K562 (cell line): ENCODE measurements at regions not wholly inside any gene's neighbourhood (a gene's known extent, or its start where the extent isn't known, plus 50 kb on each side); places are given as distances from the start of the nearest gene placed in this dataset.
"Not testable (repeated sequence)": the region's sequence is repeated elsewhere in the genome, so short reads cannot be mapped to it uniquely, and the experiment has no call there.

ENCODE experiments used
- ATAC-seq: fragments of 200-7000 bp; cut with Tn5 transposase; 3 replicates; pipeline ENCODE4 v1.9.1; 2020; ENCODE audit warnings: moderate library complexity
- BruUV-seq: library from RNA; stranded (reverse); fragments of 400-500 nt; replicated peaks from 2 replicates; lab custom pipeline; 2021; lab: Mats Ljungman, UMichigan
- CTCF ChIA-PET: fragments of 300-600 bp; formaldehyde crosslinking; extraction: SDS; loops from one replicate; lab custom pipeline; 2021; ENCODE audit warnings: low intra/inter-chr PET ratio; lab: Yijun Ruan, JAX
- POLR2A ChIA-PET: fragments of 300-600, 350-650 bp; sonication (Branson Sonifier 250); formaldehyde crosslinking; extraction: SDS; loops from one replicate; lab custom pipeline; 2021; ENCODE audit warnings: antibody characterized with exemption, inconsistent platforms; lab: Yijun Ruan, JAX
- DNase-seq, 4 experiments: peaks; one replicate each; pipeline versions ENCODE4 v3.0.0 to v3.0.0-alpha.2; 2011 to 2018; ENCODE audit warnings: low spot score in 3 of 4, mixed read lengths in 3 of 4; ENCODE audit errors: extremely low read depth in 1 of 4
- FAIRE-seq: peaks from 2 replicates; lab custom pipeline; 2011; peaks lifted over from hg19 to GRCh38; lab: Jason Lieb, UNC
- H2AFZ ChIP-seq: 2 replicates; pipeline ENCODE4 v1.6.0; 2011; ENCODE audit warnings: low read depth, low read length, control low read depth, inconsistent platforms
- H3K27ac ChIP-seq: fragments of 200-600 bp; 3 replicates; pipeline ENCODE4 v1.8.0; 2011; ENCODE audit warnings: low read depth, mild to moderate bottlenecking, control low read depth, inconsistent platforms, low read length, moderate library complexity, mixed read lengths; ENCODE audit errors: extremely low read depth
- H3K27me3 ChIP-seq, 2 experiments: fragments of 300-600 bp in 1 of 2; 2 replicates in 1 of 2; 3 replicates in 1 of 2; pipeline versions ENCODE4 v1.6.0 to v1.8.0; 2011; ENCODE audit warnings: inconsistent platforms in 2 of 2, low read length in 2 of 2, mild to moderate bottlenecking in 1 of 2, mixed read lengths in 1 of 2, moderate library complexity in 1 of 2; ENCODE audit not compliant: control insufficient read depth in 2 of 2, insufficient read depth in 2 of 2
- H3K36me3 ChIP-seq: fragments of 300-600 bp; 3 replicates; pipeline ENCODE4 v1.8.0; 2011; ENCODE audit warnings: mild to moderate bottlenecking, low read length, inconsistent platforms; ENCODE audit not compliant: control insufficient read depth, insufficient read depth
- H3K4me1 ChIP-seq, 2 experiments: fragments of 200-600 bp in 1 of 2; replicated peaks in 1 of 2; 2 replicates in 1 of 2; 3 replicates in 1 of 2; pipeline versions ENCODE4 v1.5.1 to v1.8.0; 2011; ENCODE audit warnings: inconsistent platforms in 2 of 2, low read length in 2 of 2, mild to moderate bottlenecking in 1 of 2, mixed read lengths in 1 of 2, moderate library complexity in 1 of 2; ENCODE audit not compliant: control insufficient read depth in 2 of 2, insufficient read depth in 2 of 2
- H3K4me2 ChIP-seq: 2 replicates; pipeline ENCODE4 v1.6.1; 2011; ENCODE audit warnings: low read length, control low read depth, inconsistent platforms, mixed read lengths; ENCODE audit not compliant: insufficient read depth
- H3K4me3 ChIP-seq: fragments of 200-600 bp; sonication (generic), shearing (Covaris generic); 2 replicates; pipeline ENCODE4 v1.5.1; 2016; ENCODE audit warnings: control low read depth, inconsistent platforms
- H3K79me2 ChIP-seq: fragments of 200-600 bp; 3 replicates; pipeline ENCODE4 v1.8.0; 2011; ENCODE audit warnings: low read length, inconsistent platforms; ENCODE audit not compliant: control insufficient read depth, insufficient read depth
- H3K9ac ChIP-seq, 2 experiments: 2 replicates each; pipeline versions ENCODE4 v1.6.0 to v1.6.1; 2011; ENCODE audit warnings: low read depth in 2 of 2, low read length in 2 of 2, control low read depth in 1 of 2, inconsistent platforms in 1 of 2, mild to moderate bottlenecking in 1 of 2, mixed read lengths in 1 of 2; ENCODE audit not compliant: insufficient read depth in 1 of 2
- H3K9me1 ChIP-seq: one replicate; pipeline ENCODE4 v1.6.0; 2011; ENCODE audit warnings: inconsistent platforms, mild to moderate bottlenecking, low read length, moderate library complexity; ENCODE audit not compliant: control insufficient read depth, insufficient read depth
- H3K9me3 ChIP-seq: replicated peaks from 2 replicates; pipeline ENCODE4 v1.5.1; 2011; ENCODE audit warnings: low read depth, low read length, inconsistent platforms; ENCODE audit not compliant: control insufficient read depth, insufficient read depth
- H4K20me1 ChIP-seq: replicated peaks from 2 replicates; pipeline ENCODE4 v1.6.1; 2011; ENCODE audit warnings: low read length, inconsistent platforms, mixed read lengths; ENCODE audit not compliant: control insufficient read depth, insufficient read depth
- BHLHE40 ChIP-seq: IDR thresholded peaks from 2 replicates; pipeline ENCODE4 v1.6.1; 2011; ENCODE audit warnings: low read length, improper control_type of control experiment
- CCAR2 ChIP-seq: fragments of 200-400 bp; formaldehyde crosslinking; IDR thresholded peaks from 2 replicates; pipeline ENCODE4 v1.6.1; 2017; ENCODE audit warnings: mild to moderate bottlenecking, low read depth, low read length
- GTF2F1 ChIP-seq: IDR thresholded peaks from 2 replicates; pipeline ENCODE4 v1.6.1; 2011; ENCODE audit warnings: low read depth, low read length, improper control_type of control experiment
- TFE3 ChIP-seq: fragments of 450-650 bp; formaldehyde crosslinking; IDR thresholded peaks from 2 replicates; pipeline ENCODE4 v1.4.0; 2020; ENCODE audit warnings: mild to moderate bottlenecking, mixed read lengths
- YBX1 ChIP-seq: fragments of 450-650 bp; IDR thresholded peaks from 2 replicates; pipeline ENCODE4 v1.7.1; 2016; ENCODE audit warnings: mild to moderate bottlenecking
- ZNF134 ChIP-seq: fragments of 250-450 bp; sonication (Bioruptor Pico); conservative IDR thresholded peaks from 2 replicates; pipeline ENCODE4 v1.4.0; 2020
- ZNF311 ChIP-seq: fragments of 250-450 bp; sonication (Bioruptor Pico); IDR thresholded peaks from 2 replicates; pipeline ENCODE4 v1.4.0; 2020; ENCODE audit warnings: mild to moderate bottlenecking, moderate library complexity
- WGBS: fragments of 100-300 bp; shearing (Covaris generic); methylation state at CpG from one replicate; pipeline ENCODE4 v1.1.6; 2016; ENCODE audit warnings: low coverage, mixed read lengths; ENCODE audit not compliant: insufficient coverage; ENCODE audit errors: missing lambda C conversion rate; 5-methylcytosine and 5-hydroxymethylcytosine counted together
- in situ Hi-C: fragments of 300-500 bp; cut with MboI; formaldehyde crosslinking; loops from 4 replicates; pipeline ENCODE4 v1.15.0; 2018; ENCODE audit warnings: inconsistent platforms, mixed read lengths
- intact Hi-C: fragments of 100-400 bp; cut with micrococcal nuclease; formaldehyde crosslinking; loops from 2 replicates; pipeline ENCODE4 v1.14.2; 2022

DNA sequence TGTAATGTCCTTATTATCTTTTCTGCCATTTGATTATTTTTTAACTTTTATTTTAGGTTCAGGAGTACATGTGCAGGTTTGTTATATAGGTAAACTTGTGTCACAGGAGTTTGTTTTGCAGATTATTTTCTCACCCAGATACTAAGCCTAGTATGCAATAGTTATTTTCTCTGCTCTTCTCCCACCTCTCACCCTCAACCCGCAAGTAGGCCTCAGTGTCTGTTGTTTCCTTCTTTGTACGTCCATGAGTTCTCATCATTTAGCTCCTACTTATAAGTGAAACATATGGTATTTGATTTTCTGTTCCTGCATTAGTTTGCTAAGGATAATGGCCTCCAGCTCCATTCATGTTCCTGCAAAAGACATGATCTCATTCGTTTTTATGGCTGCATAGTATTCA, 270.0 kb downstream of the BTG1 start:
- WGBS = 50% methylated on average over 3 of the region's 3 CpGs
- H2AFZ ChIP-seq, H3K27ac ChIP-seq, in situ Hi-C loops, H3K4me1 ChIP-seq, intact Hi-C loops, DNase-seq, H3K4me2 ChIP-seq, ATAC-seq, H3K27me3 ChIP-seq, BruUV-seq, CTCF ChIA-PET, H3K4me3 ChIP-seq, H4K20me1 ChIP-seq, H3K79me2 ChIP-seq, H3K9ac ChIP-seq, H3K9me1 ChIP-seq, H3K9me3 ChIP-seq: not testable (repeated sequence)
- peak; percentile 15 for FAIRE-seq
- H3K36me3 ChIP-seq = peaks cover 12% of the 10 kb centered on the region; the same call in 2 of the 3 replicates
- POLR2A ChIA-PET = interaction anchor here (0.6 kb wide), 2 partner anchors 9 to 331 kb away, joined by 3 read pairs; no protein-coding TSS in a partner anchor

DNA sequence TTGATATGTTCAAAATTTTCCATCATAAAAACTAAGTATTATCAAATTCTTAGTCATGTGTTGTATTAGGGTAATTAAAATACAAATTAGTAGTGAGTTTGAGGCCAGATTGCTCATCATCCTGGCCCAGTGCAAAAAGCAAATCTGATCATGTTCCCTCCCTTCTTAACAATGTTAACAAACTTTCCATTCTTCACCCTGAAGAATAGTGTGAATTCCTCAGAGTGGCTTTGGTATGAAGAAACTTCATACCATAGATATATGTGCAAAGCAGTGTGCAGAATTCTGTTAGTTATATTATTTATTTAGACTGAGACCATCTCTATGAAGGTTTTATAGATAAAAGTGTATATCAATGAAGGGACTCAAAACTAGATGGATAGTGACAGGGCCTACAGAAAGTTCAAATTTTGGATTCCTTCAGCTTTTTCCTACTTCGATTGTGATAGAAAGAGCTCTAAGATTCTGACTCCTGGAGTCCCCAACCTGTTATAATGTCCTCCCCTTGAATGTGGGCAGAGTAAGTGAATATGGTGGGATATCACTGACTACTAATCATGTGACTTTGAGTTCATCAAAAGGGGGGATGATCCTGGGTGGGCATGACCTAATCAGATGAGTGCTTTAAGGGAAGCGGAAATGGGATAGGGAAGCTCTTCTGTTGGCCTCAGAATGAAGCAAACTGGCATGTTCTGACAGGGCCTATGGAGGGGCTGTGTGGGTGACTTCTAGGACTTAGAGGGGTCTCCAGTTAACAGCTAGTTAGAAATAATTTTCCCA, 271.4 kb downstream of the BTG1 start:
- H3K9me3 ChIP-seq = no peaks in the 10 kb centered on the region
- no peaks in the 10 kb centered on the region for H3K4me1 ChIP-seq
- no peak overlapping the region for H3K27ac ChIP-seq
- TF ChIP-seq CCAR2 = no peak
- no peak for TF ChIP-seq GTF2F1
- no peak for TF ChIP-seq ZNF311 (CRISPR knock-in tag)
- TF ChIP-seq YBX1 = no peak
- TF ChIP-seq TFE3 = peak; percentile 46
- no peak for TF ChIP-seq BHLHE40
- peak; percentile 71 for TF ChIP-seq ZNF134 (CRISPR knock-in tag)
- TF ChIP-seq, all 486 proteins: peak for 2
- WGBS = 79% methylated on average over 2 of the region's 2 CpGs
- H2AFZ ChIP-seq = no peak overlapping the region
- ATAC-seq = no peak
- ChIA-PET POLR2A (interaction anchor here (0.7 to 1.0 kb wide), 2 partner anchors 270 to 819 kb away, joined by 3 to 5 read pairs; no protein-coding TSS in a partner anchor), CTCF (no interaction called here)
- no peak overlapping the region for H3K9ac ChIP-seq
- DNase-seq = no peak
- H4K20me1 ChIP-seq = no peaks in the 10 kb centered on the region
- H3K79me2 ChIP-seq = no peaks in the 10 kb centered on the region
- no peak overlapping the region for H3K4me2 ChIP-seq
- intact Hi-C loops (no loop called here), in situ Hi-C loops (no loop called here)
- no peak for FAIRE-seq
- H3K4me3 ChIP-seq = no peak overlapping the region
- no TSS peak for BruUV-seq
- no peaks in the 10 kb centered on the region for H3K9me1 ChIP-seq
- H3K27me3 ChIP-seq = no peaks in the 10 kb centered on the region
- H3K36me3 ChIP-seq = peaks cover 14% of the 10 kb centered on the region; the same call in 2 of the 3 replicates
